NCI-H774 (cell line): ENCODE measurements at regions not wholly inside any gene's neighbourhood (a gene's known extent, or its start where the extent isn't known, plus 50 kb on each side); places are given as distances from the start of the nearest gene placed in this dataset.
"Not testable (repeated sequence)": the region's sequence is repeated elsewhere in the genome, so short reads cannot be mapped to it uniquely, and the experiment has no call there.

Source experiments
- DNase-seq: peaks from one replicate; lab custom pipeline; 2025; lab: John Stamatoyannopoulos, UW

- no peak for DNase-seq
Measured at GRCh38 chr6:146985966-146986365, 218.3 kb upstream of the STXBP5 start.

GRCh38 chr6:146987938-146988337, 216.3 kb upstream of the STXBP5 start:
- DNase-seq, result not testable (repeated sequence)

GRCh38 chr6:146989860-146990259, 214.4 kb upstream of the STXBP5 start:
- DNase-seq, result no peak

- DNase-seq, result no peak
Measured at GRCh38 chr6:146990284-146990683, 213.9 kb upstream of the STXBP5 start.

GRCh38 chr6:146990821-146991798, 213.1 kb upstream of the STXBP5 start:
- DNase-seq, result no peak

- DNase-seq, result no peak
Measured at GRCh38 chr6:146997062-146997461, 207.2 kb upstream of the STXBP5 start.

- DNase-seq, result no peak
Measured at GRCh38 chr6:146999766-147000165, 204.5 kb upstream of the STXBP5 start.

GRCh38 chr6:147000545-147001488, 203.4 kb upstream of the STXBP5 start:
- DNase-seq, result no peak

GRCh38 chr6:147001621-147002020, 202.6 kb upstream of the STXBP5 start:
- DNase-seq, result no peak

GRCh38 chr6:147003186-147003585, 201.0 kb upstream of the STXBP5 start:
- DNase-seq, result no peak

- DNase-seq, result no peak
Measured at GRCh38 chr6:147005499-147005898, 198.7 kb upstream of the STXBP5 start.

GRCh38 chr6:147007441-147007840, 196.8 kb upstream of the STXBP5 start:
- no peak for DNase-seq

- DNase-seq, result no peak
Measured at GRCh38 chr6:147009358-147009757, 194.9 kb upstream of the STXBP5 start.

GRCh38 chr6:147015674-147016073, 188.5 kb upstream of the STXBP5 start:
- DNase-seq, result no peak

- no peak for DNase-seq
Measured at GRCh38 chr6:147016440-147016839, 187.8 kb upstream of the STXBP5 start.

GRCh38 chr6:147017153-147017552, 187.1 kb upstream of the STXBP5 start:
- DNase-seq, result no peak

GRCh38 chr6:147019001-147019400, 185.2 kb upstream of the STXBP5 start:
- no peak for DNase-seq

GRCh38 chr6:147022041-147022440, 182.2 kb upstream of the STXBP5 start:
- DNase-seq, result no peak

- no peak for DNase-seq
Measured at GRCh38 chr6:147023148-147023547, 181.1 kb upstream of the STXBP5 start.

- DNase-seq, result no peak
Measured at GRCh38 chr6:147023581-147023980, 180.6 kb upstream of the STXBP5 start.

GRCh38 chr6:147029923-147030322, 174.3 kb upstream of the STXBP5 start:
- no peak for DNase-seq

- no peak for DNase-seq
Measured at GRCh38 chr6:147033267-147033666, 170.9 kb upstream of the STXBP5 start.

GRCh38 chr6:147035886-147036285, 168.3 kb upstream of the STXBP5 start:
- DNase-seq, result no peak
